ENCODE measurements at regions not wholly inside any gene's neighbourhood (a gene's known extent, or its start where the extent isn't known, plus 50 kb on each side); places are given as distances from the start of the nearest gene placed in this dataset.
A peak's percentile ranks its signal among the peaks of the same experiment; 100 is the strongest.

DNA sequence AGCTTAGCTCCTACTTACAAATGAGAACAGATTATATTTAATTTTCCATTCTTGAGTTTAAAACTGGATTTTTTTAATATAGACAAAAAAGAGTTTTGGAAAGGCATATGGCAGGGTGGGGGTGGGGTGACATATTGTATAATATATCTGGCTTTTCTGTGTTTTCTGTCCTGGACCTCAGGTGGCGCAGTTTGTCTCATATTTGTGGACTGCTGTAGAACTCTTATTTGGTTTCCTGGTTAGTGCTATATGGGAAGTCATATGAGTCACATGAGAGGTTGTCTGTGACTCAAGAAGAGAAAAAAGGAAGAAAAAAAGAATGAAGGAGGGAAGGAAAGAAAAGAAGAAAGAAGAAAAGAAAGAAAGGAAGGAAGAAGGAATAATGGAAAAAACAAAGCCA is 131.8 kb downstream of the CLVS2 start:
- DNase-seq: peak; percentile 5

DNA sequence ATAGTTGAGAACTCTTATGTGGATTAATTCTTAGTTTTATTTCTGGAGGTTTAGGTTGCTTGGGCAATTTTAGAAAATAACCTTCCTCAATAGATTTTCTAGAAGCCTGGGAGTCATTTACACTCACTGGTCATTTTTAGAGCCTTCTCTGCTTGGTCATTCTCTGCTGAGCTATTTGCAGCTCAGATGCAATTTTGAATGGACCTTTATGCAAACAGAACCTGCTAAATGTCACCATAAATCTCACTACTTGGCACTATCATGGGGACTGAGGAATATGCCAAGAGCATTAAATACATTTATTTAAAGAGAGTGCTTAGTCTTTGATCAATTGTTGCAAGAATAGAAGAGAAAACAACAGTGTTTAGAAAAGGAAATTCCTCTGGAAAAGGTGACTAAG is 154.0 kb downstream of the CLVS2 start:
- in situ Hi-C loops (cut with MboI; ENCODE audit: low pct_unique_long_range_greater_than_20kb, low sequenced_read_pairs): no loop called here
- no peak for DNase-seq

More for the DNA sequence above, 131.8 kb downstream of the CLVS2 start:
- in situ Hi-C loops (cut with MboI; ENCODE audit: low pct_unique_long_range_greater_than_20kb, low sequenced_read_pairs): no loop called here

DNA sequence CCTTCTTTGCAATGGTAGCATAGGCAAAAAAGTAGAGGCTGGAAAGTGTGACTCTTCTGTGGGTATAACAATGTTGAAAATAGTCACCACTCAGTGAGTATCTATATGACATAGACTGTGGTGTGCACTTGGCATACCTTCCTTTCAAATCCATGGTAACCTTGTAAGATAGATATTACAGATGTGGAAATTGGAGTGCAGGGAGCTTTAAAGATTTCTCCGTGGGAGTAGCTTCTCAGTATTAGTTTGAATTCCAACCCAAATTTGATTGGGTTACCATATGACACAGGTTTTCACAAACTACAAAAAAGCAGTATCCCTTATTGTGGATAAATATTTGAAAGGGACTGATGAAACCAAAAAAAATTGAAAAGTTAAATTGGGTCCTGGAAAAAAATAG is 163.8 kb downstream of the CLVS2 start:
- DNase-seq: no peak
- in situ Hi-C loops (cut with MboI; ENCODE audit: low pct_unique_long_range_greater_than_20kb, low sequenced_read_pairs): no loop called here
